ENCODE measurements at regions not wholly inside any gene's neighbourhood (a gene's known extent, or its start where the extent isn't known, plus 50 kb on each side); places are given as distances from the start of the nearest gene placed in this dataset.

- FAIRE-seq = no peak
- TF ChIP-seq ZNF343 (CRISPR knock-in tag; IDR thresholded peaks at IDR 0.05) (no peak), ATM (IDR thresholded peaks at IDR 0.05; ENCODE audit: borderline replicate concordance) (no peak), ZNF367 (CRISPR knock-in tag; IDR thresholded peaks at IDR 0.05; ENCODE audit: borderline replicate concordance) (no peak), TIGD3 (CRISPR knock-in tag; IDR thresholded peaks at IDR 0.05; ENCODE audit: borderline replicate concordance) (no peak), IKZF5 (CRISPR knock-in tag; IDR thresholded peaks at IDR 0.05) (no peak), TCF12 (IDR thresholded peaks at IDR 0.05) (no peak), TCF12 (CRISPR knock-in tag; IDR thresholded peaks at IDR 0.05) (no peak)
- CTCF ChIA-PET (ENCODE audit: low intra/inter-chr PET ratio, low total read pairs) = no interaction called here
- Histone ChIP-seq H3K27ac (ENCODE audit: extremely low read length, insufficient read depth, low read length) (no peak overlapping the region), H3K9me3 (ENCODE audit: low read length) (no peaks in the 10 kb centered on the region), H3K9ac (ENCODE audit: insufficient read depth, low read depth, low read length) (no peak overlapping the region), H3K36me3 (replicated peaks in 1 of 2; ENCODE audit: control insufficient read depth in 1 of 2, insufficient read depth in 2 of 2, low read length in 2 of 2) (no peaks in the 10 kb centered on the region), H3K4me1 (ENCODE audit: insufficient read depth, low read length) (no peaks in the 10 kb centered on the region), H3K79me2 (ENCODE audit: insufficient read depth, low read length) (no peaks in the 10 kb centered on the region), H4K20me1 (ENCODE audit: insufficient read depth, low read length) (no peaks in the 10 kb centered on the region), H2AFZ (ENCODE audit: low read length) (no peak overlapping the region), H3K4me2 (ENCODE audit: low read depth, low read length) (no peak overlapping the region), H3K27me3 (ENCODE audit: control insufficient read depth in 1 of 2, insufficient read depth in 2 of 2, low read length in 2 of 2) (peaks cover 3 to 50% of the 10 kb centered on the region in 2 experiments; a peak in 4 of 5 replicates), H3K4me3 (replicated peaks in 1 of 3; ENCODE audit: insufficient read depth in 1 of 3, low read depth in 2 of 3, low read length in 3 of 3) (no peak overlapping the region)
- WGBS (ENCODE audit: low lambda C conversion rate) = 7% methylated on average over 3 of the region's 3 CpGs
- no peak for DNase-seq (ENCODE audit: low spot score)
- BruUV-seq (replicated peaks) = no TSS peak
- POLR2A ChIA-PET = no interaction called here
- in situ Hi-C loops (cut with HindIII; ENCODE audit: extremely low pct_ligation_motif_present, low pct_unique_long_range_greater_than_20kb) (no loop called here), intact Hi-C loops (cut with micrococcal nuclease; ENCODE audit: unreplicated experiment) (no loop called here)
- no peak for ATAC-seq
Observed at GRCh38 chr16:66170989-66171388, 195.5 kb upstream of the CDH5 start.

GRCh38 chr16:66169817-66170216, 196.7 kb upstream of the CDH5 start:
- no peaks in the 10 kb centered on the region for H3K4me1 ChIP-seq (ENCODE audit: insufficient read depth, low read length)
- no peaks in the 10 kb centered on the region for H3K36me3 ChIP-seq (replicated peaks in 1 of 2; ENCODE audit: control insufficient read depth in 1 of 2, insufficient read depth in 2 of 2, low read length in 2 of 2)
- peak; percentile 25 for DNase-seq (ENCODE audit: low spot score)
- no peaks in the 10 kb centered on the region for H3K9me3 ChIP-seq (ENCODE audit: low read length)
- no peaks in the 10 kb centered on the region for H3K79me2 ChIP-seq (ENCODE audit: insufficient read depth, low read length)
- FAIRE-seq = peak; percentile 4
- POLR2A ChIA-PET = no interaction called here
- H4K20me1 ChIP-seq (ENCODE audit: insufficient read depth, low read length) = no peaks in the 10 kb centered on the region
- H3K27me3 ChIP-seq (ENCODE audit: control insufficient read depth in 1 of 2, insufficient read depth in 2 of 2, low read length in 2 of 2) = peaks cover 3 to 39% of the 10 kb centered on the region in 2 experiments; a peak in 4 of 5 replicates
- H3K27ac ChIP-seq (ENCODE audit: extremely low read length, insufficient read depth, low read length) = no peak overlapping the region
- no peak overlapping the region for H3K9ac ChIP-seq (ENCODE audit: insufficient read depth, low read depth, low read length)
- 4% methylated on average over 3 of the region's 3 CpGs for WGBS (ENCODE audit: low lambda C conversion rate)
- no TSS peak for BruUV-seq (replicated peaks)
- intact Hi-C loops (cut with micrococcal nuclease; ENCODE audit: unreplicated experiment) (no loop called here), in situ Hi-C loops (cut with HindIII; ENCODE audit: extremely low pct_ligation_motif_present, low pct_unique_long_range_greater_than_20kb) (no loop called here)
- CTCF ChIA-PET (ENCODE audit: low intra/inter-chr PET ratio, low total read pairs) = no interaction called here
- ATAC-seq = peak; percentile 60
- no peak overlapping the region for H2AFZ ChIP-seq (ENCODE audit: low read length)
- H3K4me3 ChIP-seq (replicated peaks in 1 of 3; ENCODE audit: insufficient read depth in 1 of 3, low read depth in 2 of 3, low read length in 3 of 3) = no peak overlapping the region
- H3K4me2 ChIP-seq (ENCODE audit: low read depth, low read length) = no peak overlapping the region
- TF ChIP-seq ZNF564 (CRISPR knock-in tag; IDR thresholded peaks at IDR 0.05) = no peak
- no peak for TF ChIP-seq E2F5 (CRISPR knock-in tag; conservative IDR thresholded peaks at IDR 0.05)
- TF ChIP-seq CTCF (CRISPR knock-in tag; IDR thresholded peaks at IDR 0.05) = peak; percentile 39
- no peak for TF ChIP-seq ZFP41 (CRISPR knock-in tag; IDR thresholded peaks at IDR 0.05; ENCODE audit: borderline replicate concordance)
- TF ChIP-seq DRAP1 (CRISPR knock-in tag; IDR thresholded peaks at IDR 0.05) = no peak
- TF ChIP-seq NR2F2 (IDR thresholded peaks at IDR 0.05; ENCODE audit: borderline replicate concordance, low read depth) = no peak
- TF ChIP-seq DMAP1 (CRISPR knock-in tag; IDR thresholded peaks at IDR 0.05) = no peak
- no peak for TF ChIP-seq ZNF614 (CRISPR knock-in tag; IDR thresholded peaks at IDR 0.05; ENCODE audit: borderline replicate concordance)
